Activated CD4-positive, alpha-beta T cell treated with anti-CD3 and anti-CD28 coated beads, Interleukin-2, amount 50 U/mL, for 24 hours (primary cell): ENCODE measurements at regions not wholly inside any gene's neighbourhood (a gene's known extent, or its start where the extent isn't known, plus 50 kb on each side); places are given as distances from the start of the nearest gene placed in this dataset.

ENCODE experiments used
- DNase-seq, 2 donors: peaks; one replicate each; pipeline ENCODE4 v3.0.0-alpha.2; 2020; ENCODE audit warnings: low read depth in 1 of 2, low spot score in 1 of 2

DNA sequence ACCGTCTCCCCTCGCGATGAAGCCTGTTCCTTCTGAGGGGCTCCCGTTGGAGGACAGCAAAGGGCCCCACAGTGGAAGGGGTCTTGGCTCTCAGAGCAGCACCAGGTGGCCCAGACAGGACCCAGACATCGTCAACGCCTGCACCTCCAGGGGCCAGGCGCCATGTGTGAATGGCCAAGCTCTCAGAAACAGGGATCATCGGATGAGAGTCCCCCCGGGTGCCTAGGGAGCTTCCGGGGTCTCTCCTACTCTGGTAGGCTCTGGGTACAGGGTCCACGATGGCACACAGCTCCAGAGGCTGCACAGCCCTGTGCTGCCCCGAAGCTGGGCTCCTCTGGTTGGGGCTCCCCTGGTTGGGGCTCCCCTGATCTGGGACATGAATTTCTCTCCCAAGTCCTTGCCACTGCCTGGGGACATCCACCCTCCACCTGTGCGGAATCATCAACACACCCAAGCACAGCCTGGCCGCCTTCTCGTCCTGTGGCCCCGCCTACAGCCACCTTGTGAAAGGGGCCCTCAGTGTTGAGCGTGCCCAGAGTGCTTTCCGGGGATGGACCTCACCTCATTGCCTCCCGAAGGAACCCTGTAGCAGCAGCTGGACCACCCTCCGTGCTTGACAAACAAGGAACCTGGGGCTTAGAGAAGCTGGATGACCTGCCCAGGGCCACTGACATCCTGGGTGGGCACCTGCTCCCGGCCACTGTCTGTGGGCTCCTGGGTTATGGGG is 929.0 kb downstream of the BRD1 start:
- no peak for DNase-seq

DNA sequence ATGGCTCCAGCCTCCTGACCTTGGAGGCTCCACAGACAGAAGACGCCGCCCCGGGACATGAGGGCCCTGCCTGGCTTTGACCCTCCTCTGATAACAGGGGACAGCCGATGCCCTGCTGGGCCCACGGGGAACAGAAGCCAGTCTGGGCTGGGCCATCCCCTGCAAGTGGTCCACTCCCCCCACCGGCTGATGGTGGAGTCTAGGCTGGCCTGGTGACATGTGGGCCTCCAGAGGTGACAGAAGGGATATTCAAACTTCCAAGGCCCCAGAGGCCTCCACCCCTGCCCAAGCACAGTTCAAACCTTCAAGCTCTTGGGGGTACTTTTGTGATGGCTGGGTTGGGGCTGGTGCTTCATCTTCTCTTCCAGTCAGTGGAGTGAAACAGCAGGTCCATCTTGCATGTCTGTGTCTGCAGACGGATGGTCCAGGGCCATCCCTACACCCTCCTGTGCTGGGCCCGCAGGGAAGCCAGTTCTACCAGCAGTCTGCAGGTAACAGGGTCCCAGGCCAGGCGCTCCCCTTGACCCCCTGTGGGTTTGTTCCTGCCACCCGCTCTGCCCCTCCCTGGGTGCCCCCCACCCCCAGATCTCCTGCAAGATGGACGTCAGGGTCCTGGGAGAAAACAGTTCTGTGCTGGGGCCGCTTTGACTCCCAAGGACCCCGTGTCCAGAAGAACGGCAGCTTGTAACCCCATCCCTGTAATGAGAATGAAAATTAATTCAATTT is 929.9 kb downstream of the BRD1 start:
- DNase-seq, result no peak

DNA sequence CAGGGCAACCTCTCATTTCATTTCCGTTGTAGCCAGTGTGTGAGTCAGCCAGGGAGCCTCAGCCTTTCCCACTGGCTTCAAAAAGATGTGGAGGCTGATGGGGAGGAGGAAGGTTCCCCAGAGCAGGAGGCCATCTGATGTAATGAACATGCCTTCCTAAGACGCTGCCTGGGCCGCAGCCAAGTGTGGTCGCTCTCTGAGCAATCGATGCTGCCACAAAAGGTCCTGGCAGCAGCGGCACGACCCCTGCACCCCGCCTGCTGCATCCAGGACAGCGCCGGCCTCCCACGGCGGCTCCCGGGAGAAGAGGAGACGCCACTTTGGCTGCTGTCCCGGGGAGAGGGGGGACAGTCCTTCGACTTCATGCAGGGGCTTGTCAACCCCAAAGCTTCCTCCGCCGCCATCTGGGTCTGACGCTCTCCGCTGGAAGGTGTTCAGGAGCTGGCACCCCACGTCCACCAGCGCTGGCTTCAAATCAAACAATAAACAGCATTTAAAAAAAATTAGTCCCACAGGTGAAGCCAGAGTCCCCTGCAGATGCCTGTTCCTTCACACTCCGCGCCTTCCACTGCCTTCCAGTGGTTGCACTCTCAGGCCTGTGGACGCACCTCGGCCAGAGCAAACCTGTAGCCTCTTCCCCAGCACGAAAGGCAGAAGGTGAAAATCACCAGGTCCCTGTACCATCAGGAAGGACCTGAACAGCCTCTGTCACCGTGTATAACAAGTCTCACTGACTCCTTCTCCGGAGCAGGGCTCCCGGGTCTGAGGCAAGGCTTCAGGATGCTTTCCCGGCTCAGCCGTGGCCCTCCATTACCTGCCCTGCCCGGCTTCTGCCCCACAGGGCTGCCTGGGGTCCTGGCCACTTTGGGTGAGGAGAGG is 930.7 kb downstream of the BRD1 start:
- DNase-seq, result no peak

DNA sequence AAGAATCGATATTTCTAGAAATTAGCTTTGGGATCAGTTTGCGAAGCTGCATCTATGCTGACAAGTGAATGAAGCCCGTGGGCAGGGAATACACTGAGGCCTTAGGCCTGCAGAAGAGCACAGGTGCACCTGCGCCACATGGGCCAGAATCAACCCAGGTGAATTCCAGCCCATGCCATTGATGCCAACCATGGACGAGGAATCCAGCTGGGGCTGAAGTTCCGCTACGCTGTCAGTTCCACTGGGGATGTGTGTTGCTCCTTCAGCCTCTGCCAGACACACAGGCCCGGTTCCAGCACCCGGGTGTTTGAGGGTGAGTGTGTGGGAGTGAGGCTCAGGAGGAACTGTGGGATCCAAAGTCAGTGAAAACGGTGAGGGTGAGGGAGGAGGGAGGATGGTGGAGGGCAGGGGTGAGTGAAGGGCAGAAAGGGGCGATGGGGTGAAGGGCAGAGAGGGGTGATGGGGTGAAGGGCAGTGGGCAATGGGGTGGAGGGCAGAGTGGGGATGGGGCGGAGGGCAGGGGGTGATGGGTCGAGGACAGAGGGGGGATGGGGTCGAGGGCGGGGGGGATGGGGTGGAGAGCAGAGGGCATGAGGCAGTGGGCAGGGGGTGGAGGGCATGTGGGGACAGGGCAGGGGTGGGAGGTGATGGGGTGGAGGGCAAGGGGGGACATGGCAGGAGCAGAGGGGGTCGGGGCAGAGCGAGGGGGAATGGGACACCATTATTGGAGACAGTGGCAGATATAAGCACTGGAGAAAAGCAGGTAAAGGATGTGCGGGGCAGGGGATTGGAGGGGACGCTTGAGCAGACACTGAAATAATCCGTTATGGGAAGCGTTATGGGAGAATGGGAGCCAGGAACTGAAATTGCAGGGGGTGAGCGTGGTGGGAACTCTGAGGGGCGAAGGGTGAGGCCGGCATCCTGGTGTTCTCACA is 931.6 kb downstream of the BRD1 start:
- DNase-seq, result no peak

DNA sequence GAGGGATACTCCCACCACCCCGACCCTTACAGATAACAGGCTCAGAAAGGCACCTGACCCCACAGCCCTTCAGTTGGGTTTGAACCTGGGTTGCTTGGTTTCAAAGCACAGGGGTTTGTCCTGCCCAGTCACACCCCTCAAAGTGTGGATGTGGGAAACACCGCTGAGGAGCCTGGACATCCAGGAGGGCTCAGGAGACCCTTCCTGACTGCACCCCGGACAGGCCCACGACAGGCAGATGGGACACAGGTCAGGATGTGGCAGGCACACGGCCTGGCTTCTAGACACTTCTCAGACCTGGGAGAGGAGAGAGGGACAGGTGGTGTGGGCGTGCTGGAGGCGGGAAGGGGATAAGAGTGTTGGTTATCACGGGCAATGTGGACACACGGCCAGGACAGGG is 932.3 kb downstream of the BRD1 start:
- no peak for DNase-seq

DNA sequence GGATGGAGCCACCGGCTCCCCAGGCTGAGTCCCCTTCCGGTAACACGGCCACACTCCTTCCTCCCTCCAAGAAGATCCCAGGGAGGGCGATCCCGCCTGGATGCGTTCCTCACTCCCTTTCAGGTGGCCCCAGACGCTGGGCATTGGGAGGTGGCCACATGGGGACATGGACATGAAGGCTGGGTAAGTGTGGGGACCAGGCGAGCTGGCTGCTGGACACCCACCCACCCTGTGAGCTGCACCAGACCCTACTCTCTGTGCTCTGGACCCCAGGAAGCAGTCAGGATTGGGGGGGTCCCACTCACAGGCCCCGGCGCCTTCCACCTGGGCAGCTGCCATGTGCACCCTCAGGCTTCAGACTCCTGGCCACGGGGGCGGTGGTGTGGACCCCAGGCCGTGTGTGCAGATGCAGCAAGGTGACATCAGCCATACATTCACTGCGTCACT is 932.8 kb downstream of the BRD1 start:
- DNase-seq, result no peak

DNA sequence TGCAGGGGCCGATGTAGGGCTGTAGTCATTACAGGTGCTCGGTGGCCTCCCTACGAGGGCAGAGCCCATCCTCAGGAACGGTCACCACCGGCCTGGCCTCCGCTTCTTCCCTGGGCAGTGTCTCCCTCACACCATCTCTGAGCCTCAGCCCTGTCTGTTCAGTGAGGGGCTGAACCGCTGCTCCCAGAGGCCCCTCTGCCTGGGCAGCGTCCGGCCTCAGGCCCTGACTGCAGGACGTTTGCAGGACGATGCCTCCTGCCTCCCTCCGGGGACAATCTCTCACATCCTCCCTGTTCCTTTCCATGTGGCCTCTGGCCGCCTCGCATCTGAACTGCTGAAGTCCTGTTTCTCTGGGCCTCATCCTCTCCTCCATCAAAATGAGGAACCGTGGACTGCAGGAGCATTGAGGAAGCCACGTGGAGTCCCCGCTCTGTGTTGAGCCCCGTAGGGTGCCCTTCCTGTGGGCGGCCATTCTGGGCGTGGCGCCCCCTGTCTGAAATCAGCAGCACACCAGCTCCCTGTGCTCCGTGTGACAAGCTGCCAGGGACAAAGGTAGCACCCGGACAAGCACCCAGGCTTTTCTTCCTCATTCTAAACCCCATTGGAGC is 933.5 kb downstream of the BRD1 start:
- no peak for DNase-seq

DNA sequence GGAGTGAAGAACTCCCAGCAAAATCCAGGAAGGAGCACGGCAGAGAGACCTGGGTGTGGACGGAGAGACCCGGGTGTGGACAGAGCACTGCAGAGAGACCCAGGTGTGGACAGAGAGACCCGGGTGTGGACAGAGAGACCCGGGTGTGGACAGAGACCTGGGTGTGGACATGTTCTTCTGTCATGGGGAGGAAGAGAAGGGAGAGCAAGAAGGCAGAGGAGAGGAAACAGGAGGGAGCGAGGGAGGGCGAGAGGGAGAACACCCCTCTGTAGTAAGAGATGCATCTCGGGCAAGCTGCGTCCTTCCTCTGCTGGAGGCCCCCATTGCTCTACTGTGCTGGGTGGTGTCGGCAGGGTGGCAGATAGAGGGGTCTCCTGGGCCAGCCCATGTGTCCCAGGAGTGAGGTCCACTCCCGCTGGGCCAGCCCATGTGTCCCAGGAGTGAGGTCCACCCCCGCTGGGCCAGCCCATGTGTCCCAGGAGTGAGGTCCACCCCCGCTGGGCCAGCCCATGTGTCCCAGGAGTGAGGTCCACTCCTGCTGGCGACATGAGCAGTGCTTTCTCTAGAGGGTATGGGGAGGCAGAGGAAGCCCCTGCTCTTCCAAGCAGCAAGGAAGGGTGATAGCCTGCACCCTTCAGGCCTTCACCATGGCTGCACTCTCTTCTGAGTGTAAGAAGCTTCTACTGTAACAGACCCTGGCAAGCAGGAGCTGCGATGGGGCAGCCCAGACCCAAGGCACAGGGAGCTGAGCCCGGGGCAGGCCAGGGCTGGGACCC is 934.2 kb downstream of the BRD1 start:
- no peak for DNase-seq

DNA sequence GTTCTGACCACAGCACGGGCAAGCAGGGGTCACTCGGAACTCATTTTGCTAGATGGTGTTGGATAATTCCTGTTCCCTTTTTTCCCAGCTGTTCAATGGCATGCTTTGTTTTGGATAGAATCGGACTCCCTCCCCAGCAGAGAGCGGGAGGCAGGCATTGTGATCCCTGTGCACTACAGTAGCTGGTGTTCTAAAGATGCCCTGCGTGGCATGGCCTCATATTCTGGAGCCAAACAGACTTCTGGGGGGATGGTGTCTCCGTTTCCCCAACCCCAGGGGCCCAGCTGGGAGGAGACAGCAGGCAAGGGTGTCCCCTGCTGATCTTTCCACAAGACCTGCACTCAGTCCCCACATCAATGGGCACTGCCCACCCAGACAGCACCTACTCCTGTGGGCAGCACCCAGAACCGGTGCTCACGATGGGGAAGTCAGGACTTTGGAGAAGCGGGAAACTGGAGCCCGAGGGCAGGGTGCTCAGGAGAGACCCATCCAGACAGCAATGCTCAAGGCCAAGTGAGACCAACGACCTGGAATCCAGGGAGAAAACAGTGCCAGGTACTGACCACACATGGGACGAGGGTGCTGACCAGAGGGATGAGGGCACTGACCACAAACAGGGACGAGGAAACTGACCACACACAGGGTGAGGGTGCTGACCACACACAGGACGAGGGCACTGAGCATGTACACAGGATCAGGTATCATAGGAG is 934.9 kb downstream of the BRD1 start:
- no peak for DNase-seq

DNA sequence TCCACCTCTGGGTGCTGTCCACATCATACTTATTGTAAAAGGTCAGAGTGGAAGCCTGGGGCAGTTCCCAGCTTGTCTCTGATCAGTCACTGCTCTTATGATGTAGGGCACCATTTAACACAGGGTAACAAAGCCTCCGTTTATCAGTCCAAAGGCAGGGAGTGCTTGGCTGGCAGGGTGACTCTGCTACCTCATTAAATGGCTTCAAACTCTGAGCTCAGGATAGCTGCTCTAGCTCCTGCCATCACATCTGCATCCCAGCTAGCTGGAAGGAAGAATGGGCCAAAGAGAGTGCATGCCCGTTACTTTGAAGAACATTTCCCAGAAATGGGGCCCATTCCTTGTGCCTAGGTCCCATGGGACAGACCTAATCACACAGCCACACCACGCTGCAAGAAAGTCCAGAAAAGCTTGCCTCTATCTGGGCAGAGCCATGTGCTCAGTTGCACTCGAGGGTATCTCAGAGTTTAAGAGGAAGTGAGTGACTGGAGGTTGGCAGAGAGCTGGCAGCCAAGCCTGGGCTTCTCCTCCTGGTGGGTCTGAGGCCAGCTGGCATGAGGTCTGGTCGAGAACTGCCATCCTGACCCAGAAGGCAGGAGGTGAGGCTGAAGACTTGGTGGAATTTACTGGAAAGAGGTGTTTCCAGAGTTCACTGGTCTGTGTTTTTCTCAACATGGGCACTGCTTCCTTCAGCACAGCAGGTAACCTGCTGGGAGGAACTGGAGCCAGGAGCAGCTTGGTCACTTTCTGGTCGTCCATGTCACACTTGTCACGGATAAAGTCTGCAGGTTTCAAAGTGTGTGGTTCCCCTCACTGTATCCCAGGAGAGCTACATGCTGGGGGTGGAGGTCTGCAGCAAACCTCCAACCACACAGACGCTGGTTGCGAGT is 935.7 kb downstream of the BRD1 start:
- DNase-seq, result no peak

DNA sequence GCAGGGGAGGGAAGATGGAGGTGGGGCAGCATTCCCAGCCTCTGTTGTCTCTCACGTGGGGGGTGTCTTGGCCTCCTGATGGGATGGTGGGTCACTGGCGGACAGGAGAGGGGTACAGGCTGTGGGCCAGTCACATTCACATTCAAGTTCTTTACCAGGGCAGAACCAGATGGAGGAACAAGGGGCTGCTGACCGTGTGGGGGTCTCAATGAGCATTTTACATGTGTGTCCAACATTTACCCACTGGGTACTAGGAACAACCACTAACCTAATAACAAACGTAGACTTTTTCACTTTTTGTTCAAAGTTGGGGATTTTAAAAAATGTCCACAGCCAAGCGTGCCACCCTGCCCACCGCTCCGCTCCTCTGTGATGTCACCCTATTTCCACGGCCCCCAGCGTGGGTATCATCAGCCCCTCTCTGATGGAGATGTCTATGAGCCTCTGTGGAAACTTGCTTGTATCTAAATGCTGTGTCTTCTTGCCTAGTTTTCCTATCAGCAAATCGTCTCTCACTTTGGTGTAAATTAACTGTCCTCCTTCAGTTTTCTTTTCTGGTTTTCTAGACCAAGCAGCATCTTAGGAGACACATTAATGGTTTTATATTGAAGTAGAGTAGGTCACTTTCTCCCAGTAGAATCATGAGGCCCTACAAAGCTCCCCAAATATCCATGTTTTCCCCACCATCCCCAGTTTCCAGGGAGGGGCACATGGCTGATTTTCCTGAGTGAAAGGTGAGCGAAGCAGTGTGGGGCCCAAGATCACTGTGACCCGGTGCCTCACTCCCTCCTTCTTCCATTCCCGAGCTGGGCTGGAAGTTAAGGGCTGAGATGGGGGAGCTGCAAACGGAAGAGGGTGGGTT is 936.7 kb downstream of the BRD1 start:
- DNase-seq, result no peak

DNA sequence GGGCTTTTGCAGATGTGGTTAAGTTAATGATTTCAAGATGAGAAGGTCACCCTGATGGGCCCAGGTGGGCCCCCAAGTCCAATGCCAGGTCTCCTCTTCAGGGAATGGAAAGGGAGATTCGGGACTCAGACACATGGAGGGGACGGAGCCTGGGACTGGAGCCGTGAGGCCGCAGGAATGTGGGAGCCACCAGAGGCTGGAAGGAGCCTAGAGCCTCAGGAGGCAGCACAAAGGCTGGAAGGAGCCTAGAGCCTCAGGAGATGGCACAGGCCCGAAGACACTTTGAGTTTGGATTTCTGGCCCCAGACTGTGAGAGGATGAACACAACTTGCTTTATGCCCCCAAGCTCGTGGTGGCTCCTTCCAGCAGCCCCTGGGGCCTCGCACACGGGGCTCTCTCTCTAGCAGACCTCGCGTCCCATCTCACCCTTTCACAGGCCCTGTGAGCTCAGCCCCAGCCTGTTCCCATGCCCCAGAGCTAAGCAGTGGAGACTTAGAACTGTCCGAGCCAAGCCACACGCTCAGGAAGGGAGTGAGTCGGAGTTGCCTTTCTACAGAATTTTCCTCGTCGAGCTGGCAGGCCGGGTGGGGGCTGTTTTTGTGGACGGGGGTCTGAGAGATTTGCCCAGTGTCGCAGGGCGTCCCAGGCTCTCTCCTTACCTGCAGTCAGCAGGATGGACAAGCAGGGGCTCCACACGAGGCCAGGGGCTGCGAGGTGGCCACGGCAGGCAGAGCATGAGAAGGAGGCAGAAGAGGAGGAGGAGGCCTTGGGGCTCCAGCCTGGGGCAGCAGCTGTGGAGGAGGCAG is 937.6 kb downstream of the BRD1 start:
- no peak for DNase-seq

DNA sequence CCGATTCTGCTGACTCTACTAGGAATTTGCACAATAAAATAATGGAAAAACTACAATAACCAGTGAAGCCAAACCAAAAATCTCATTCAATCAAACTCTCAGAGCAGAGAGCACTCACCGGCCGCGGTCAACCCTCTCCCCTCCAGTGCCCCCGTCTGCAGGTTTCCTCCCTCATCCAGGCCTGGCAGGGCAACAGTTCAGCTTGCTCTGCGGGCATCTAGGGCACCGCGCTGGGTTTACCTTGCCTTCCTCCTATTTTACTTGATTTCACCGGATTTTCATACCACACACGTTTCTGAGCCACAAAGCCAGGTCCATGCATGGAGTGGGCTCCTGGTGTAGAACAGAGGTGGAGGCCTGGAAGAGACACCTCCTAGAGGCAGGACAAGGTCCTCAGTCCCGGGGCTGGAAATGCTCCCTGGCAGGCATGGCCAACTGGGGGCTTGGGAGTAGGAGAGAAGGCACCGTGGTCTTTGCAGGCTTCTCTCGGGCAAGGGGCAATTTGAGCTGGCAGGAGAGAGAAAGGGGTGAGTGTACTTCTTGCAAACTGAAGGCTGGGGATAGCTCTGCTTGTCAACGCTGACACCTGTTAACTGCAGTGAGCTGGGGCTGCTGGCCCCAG is 938.4 kb downstream of the BRD1 start:
- no peak for DNase-seq

DNA sequence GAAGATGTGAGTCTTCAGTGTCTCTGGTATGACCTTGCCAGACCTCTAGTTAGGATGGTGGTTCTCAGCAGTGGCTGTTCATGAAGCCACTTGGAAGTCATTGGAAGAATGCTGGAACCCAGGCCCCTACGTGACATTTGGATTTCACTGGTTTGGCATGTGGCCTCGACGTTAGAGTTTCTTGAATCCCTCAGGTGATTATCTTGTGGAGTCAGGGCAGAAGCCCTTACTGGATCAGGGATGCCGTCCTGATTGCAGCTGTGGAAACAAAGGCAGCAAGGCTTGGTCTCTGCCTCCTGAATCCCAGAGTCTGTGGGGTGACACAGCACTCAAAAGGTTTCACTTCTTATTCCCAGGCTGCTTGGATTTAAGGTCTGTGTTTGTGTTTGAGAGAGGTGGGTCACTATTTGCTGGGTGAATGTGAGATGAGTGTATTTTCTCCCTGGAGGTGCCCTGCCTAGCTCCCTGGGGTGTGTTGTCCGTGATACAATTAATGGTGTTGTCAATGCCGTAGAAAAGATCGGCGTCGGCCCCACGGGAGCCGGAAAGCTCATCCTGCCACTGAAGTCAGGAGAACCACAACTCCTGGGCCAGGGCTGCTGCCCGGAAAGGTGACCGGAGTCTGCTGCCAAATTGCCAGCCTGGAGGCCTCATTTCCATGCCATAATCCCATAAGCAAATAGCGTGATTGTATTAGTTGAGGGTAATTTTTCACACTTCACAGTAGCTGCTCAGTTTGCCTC is 939.0 kb downstream of the BRD1 start:
- DNase-seq, result no peak
